Thyroid gland (tissue), 4 donors: ENCODE measurements at regions not wholly inside any gene's neighbourhood (a gene's known extent, or its start where the extent isn't known, plus 50 kb on each side); places are given as distances from the start of the nearest gene placed in this dataset.

Experiments used
- DNase-seq, 2 donors: peaks; one replicate each; pipeline ENCODE4 v3.0.0-alpha.2; 2019
- H3K27ac ChIP-seq, 3 donors: fragments of 200-600 bp; sonication (generic); 1 replicate in 2 of 3; 2 replicates in 1 of 3; pipeline ENCODE4 v1.5.1; 2016 to 2019; ENCODE audit warnings: mild to moderate bottlenecking in 1 of 3, moderate library complexity in 1 of 3
- H3K27me3 ChIP-seq: fragments of 200-600 bp; sonication (generic); one replicate; pipeline ENCODE4 v1.5.1; 2019
- H3K36me3 ChIP-seq, 2 donors: fragments of 200-600 bp; sonication (generic); one replicate each; pipeline ENCODE4 v1.5.1; 2016 to 2019
- H3K4me1 ChIP-seq, 2 donors: fragments of 200-600 bp; sonication (generic); one replicate each; pipeline ENCODE4 v1.5.1; 2017 to 2019
- H3K4me3 ChIP-seq, 3 donors: fragments of 200-600 bp; sonication (generic); replicated peaks in 1 of 3; 1 replicate in 2 of 3; 2 replicates in 1 of 3; pipeline ENCODE4 v1.5.1; 2016; ENCODE audit warnings: mild to moderate bottlenecking in 1 of 3
- H3K9me3 ChIP-seq: fragments of 200-600 bp; sonication (generic); one replicate; pipeline ENCODE4 v1.5.1; 2017
- POLR2A ChIP-seq, 2 donors: fragments of 450-650 bp; IDR thresholded peaks; one replicate each; pipeline ENCODE4 v1.6.1; 2017; ENCODE audit warnings: antibody characterized with exemption in 2 of 2, mild to moderate bottlenecking in 2 of 2, moderate library complexity in 1 of 2
- WGBS, 2 donors: methylation state at CpG; one replicate each; pipeline ENCODE4 v1.1.5; 2017; 5-methylcytosine and 5-hydroxymethylcytosine counted together
- intact Hi-C: fragments of 100-400 bp; cut with DNase I; formaldehyde crosslinking; loops from one replicate; pipeline ENCODE4 v1.15.1; 2023
- TF ChIP-seq, protein P1 (sequence below), 6 experiments: fragments of 200-600 bp in 3 of 6; fragments of 450-650 bp in 3 of 6; sonication (generic) in 3 of 6; IDR thresholded peaks; one replicate each; pipeline ENCODE4 v1.5.1; 2016 to 2019; ENCODE audit warnings: antibody characterized with exemption in 6 of 6, mild to moderate bottlenecking in 2 of 6, inconsistent platforms in 1 of 6, moderate library complexity in 1 of 6

DNA sequence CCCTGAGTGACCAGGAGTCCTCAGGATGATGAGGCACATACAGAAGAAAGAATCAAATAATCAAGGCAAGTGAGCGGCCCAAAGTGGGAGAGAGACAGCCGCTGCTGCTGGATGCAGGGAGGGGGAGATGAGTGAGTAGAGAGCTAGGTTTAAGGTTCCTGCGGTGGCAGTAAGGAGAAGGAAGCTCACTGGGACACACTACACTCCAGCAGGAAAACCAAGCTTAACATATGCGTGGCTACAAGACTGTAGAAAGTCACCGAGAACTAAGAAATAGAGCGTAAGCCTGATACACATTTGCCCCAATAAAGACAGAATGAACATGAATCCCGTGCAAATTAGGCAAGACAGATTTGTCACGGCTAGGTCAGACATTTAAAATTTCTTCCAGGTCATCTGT, 470.2 kb downstream of the KDM4C start:
- whole genome bisulfite sequencing, 2 donors: 84 to 93% methylated on average over 8 of the region's 8 CpGs

GRCh38 chr9:7226007-7226640, 468.4 kb downstream of the KDM4C start:
- Histone ChIP-seq H3K27me3 (no peaks in the 10 kb centered on the region), H3K27ac (no peak overlapping the region), H3K4me1 (no peaks in the 10 kb centered on the region), H3K4me3 (no peak overlapping the region), H3K36me3 (no peaks in the 10 kb centered on the region), H3K9me3 (no peaks in the 10 kb centered on the region)
- 78 to 81% methylated on average over 7 of the region's 7 CpGs for WGBS, 2 donors
- TF ChIP-seq POLR2A (IDR thresholded peaks at IDR 0.05): no peak
- TF ChIP-seq, protein P1, sequence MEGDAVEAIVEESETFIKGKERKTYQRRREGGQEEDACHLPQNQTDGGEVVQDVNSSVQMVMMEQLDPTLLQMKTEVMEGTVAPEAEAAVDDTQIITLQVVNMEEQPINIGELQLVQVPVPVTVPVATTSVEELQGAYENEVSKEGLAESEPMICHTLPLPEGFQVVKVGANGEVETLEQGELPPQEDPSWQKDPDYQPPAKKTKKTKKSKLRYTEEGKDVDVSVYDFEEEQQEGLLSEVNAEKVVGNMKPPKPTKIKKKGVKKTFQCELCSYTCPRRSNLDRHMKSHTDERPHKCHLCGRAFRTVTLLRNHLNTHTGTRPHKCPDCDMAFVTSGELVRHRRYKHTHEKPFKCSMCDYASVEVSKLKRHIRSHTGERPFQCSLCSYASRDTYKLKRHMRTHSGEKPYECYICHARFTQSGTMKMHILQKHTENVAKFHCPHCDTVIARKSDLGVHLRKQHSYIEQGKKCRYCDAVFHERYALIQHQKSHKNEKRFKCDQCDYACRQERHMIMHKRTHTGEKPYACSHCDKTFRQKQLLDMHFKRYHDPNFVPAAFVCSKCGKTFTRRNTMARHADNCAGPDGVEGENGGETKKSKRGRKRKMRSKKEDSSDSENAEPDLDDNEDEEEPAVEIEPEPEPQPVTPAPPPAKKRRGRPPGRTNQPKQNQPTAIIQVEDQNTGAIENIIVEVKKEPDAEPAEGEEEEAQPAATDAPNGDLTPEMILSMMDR (IDR thresholded peaks at IDR 0.05): no peak
- intact Hi-C loops: no loop called here
- no peak for DNase-seq

More for the DNA sequence above, 470.2 kb downstream of the KDM4C start:
- Histone ChIP-seq H3K4me1 (no peaks in the 10 kb centered on the region), H3K9me3 (no peaks in the 10 kb centered on the region), H3K27me3 (no peaks in the 10 kb centered on the region), H3K36me3 (no peaks in the 10 kb centered on the region), H3K4me3 (no peak overlapping the region), H3K27ac (no peak overlapping the region)
- TF ChIP-seq, protein P1 (IDR thresholded peaks at IDR 0.05): no peak
- no peak for TF ChIP-seq POLR2A (IDR thresholded peaks at IDR 0.05)
- DNase-seq: no peak
- intact Hi-C loops: no loop called here
